Aorta (tissue), 5 donors: ENCODE measurements at regions not wholly inside any gene's neighbourhood (a gene's known extent, or its start where the extent isn't known, plus 50 kb on each side); places are given as distances from the start of the nearest gene placed in this dataset.

Experiments used
- ATAC-seq: fragments of 200-7000 bp; cut with Tn5 transposase; one replicate; pipeline ENCODE4 v1.9.1; 2022; ENCODE audit warnings: moderate library complexity; ENCODE audit not compliant: low FRiP score
- DNase-seq, 2 donors: peaks; one replicate each; pipeline ENCODE4 v3.0.0-alpha.2; 2020
- H3K27ac ChIP-seq, 2 donors: one replicate each; pipeline ENCODE4 v1.5.1; 2013; ENCODE audit warnings: low read length in 2 of 2, mild to moderate bottlenecking in 2 of 2, moderate library complexity in 2 of 2, control low read depth in 1 of 2, inconsistent platforms in 1 of 2, low read depth in 1 of 2
- H3K27me3 ChIP-seq, 2 donors: one replicate each; pipeline ENCODE4 v1.6.1; 2013; ENCODE audit warnings: control low read depth in 1 of 2, low read length in 1 of 2, mild to moderate bottlenecking in 1 of 2, moderate library complexity in 1 of 2; ENCODE audit not compliant: insufficient read depth in 2 of 2, control insufficient read depth in 1 of 2
- H3K36me3 ChIP-seq, 2 donors: one replicate each; pipeline ENCODE4 v1.6.1; 2013; ENCODE audit warnings: control low read depth in 1 of 2, low read length in 1 of 2, mild to moderate bottlenecking in 1 of 2; ENCODE audit not compliant: insufficient read depth in 2 of 2, control insufficient read depth in 1 of 2
- H3K4me1 ChIP-seq, 2 donors: one replicate each; pipeline ENCODE4 v1.6.1; 2013; ENCODE audit warnings: low read length in 2 of 2, control low read depth in 1 of 2, mild to moderate bottlenecking in 1 of 2, moderate library complexity in 1 of 2; ENCODE audit not compliant: insufficient read depth in 2 of 2, control insufficient read depth in 1 of 2
- H3K4me3 ChIP-seq, 2 donors: one replicate each; pipeline ENCODE4 v1.5.1; 2013; ENCODE audit warnings: low read length in 2 of 2, control low read depth in 1 of 2, mild to moderate bottlenecking in 1 of 2
- H3K9me3 ChIP-seq: one replicate; pipeline ENCODE4 v1.6.1; 2013; ENCODE audit warnings: mild to moderate bottlenecking, low read length; ENCODE audit not compliant: control insufficient read depth
- WGBS, 2 donors: extraction: QIAGEN DNeasy Blood & Tissue Kit; methylation state at CpG; one replicate each; pipeline ENCODE4 v1.1.7; 2013; 5-methylcytosine and 5-hydroxymethylcytosine counted together
- intact Hi-C, 2 donors: fragments of 100-400 bp; cut with DNase I; formaldehyde crosslinking; loops; one replicate each; pipeline versions ENCODE4 v1.14.2 to v1.15.0; 2022
- donor health status: healthy with polysubstance abuse.
- donor health status: Bipolar disorder and iron deficiency.
- donor health status: DM: no; HTN: no; CAD: no.
- donor health status: DM: no; HTN: no; CAD: no.
- donor health status: DM: yes; HTN: yes; CAD: no.

DNA sequence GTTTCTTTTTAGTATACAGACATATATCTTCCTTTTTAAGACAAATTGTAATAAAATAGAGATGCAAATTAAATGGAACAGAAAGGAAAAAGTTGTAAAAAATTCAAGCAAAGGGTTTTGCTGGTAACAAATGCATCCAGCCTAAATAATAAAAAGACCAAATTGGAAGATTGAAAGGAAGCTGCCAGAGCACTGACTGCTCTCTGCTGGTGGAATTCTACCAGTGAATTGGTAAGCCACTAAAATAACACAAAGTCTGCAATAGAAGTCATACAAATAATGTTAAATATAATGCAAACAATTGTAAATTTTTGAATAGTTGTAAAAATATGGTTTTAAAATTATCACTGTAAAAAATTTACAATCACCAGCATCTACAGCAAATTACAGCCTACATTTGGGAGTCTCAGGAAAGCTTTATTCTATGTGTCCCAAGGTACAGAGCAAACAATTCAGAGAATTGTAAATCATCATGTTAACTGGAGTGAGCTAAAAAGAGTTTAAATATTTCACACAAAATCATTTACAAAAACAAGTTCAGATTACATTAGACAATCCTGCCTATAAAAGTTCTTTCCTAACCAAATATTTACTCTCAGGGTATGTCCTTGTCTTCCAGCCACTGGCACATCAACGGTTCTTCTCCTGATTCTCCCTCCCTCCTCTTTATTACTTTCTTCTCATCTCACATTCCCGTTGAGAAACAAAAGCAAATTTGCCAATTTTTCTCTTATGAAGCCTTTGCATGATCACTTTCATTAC, 1322.5 kb downstream of the PCDH7 start:
- DNase-seq (no peak), ATAC-seq (no peak)
- intact Hi-C loops = no loop called here
- no peaks in the 10 kb centered on the region for H3K9me3 ChIP-seq
- no peaks in the 10 kb centered on the region for H3K4me1 ChIP-seq
- H3K36me3 ChIP-seq = no peaks in the 10 kb centered on the region
- H3K4me3 ChIP-seq = no peak overlapping the region
- H3K27me3 ChIP-seq = no peaks in the 10 kb centered on the region
- no peak overlapping the region for H3K27ac ChIP-seq
- 29 to 48% methylated on average over 2 of the region's 2 CpGs for WGBS, 2 donors

DNA sequence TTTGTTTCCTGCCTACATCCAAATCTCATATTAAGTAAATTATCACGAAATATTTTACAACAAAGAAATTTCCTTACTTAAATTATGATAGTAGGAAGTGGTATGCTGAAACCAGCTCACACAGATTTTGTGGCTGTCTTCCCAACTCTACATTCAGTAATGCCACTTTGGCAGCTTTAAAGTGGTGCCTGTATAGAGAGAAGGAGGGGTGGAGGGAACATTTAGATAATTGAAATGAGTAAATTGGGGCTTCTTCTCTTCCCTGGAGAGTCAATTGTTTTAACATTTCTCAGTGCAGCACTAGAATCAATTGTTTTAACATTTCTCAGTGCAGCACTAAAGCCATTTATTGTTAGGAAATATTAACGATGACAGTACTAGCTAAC, 1323.1 kb downstream of the PCDH7 start:
- H3K27me3 ChIP-seq = no peaks in the 10 kb centered on the region
- no peaks in the 10 kb centered on the region for H3K9me3 ChIP-seq
- WGBS, 2 donors = 78% methylated on average over 2 of the region's 2 CpGs
- ATAC-seq = no peak
- intact Hi-C loops = no loop called here
- H3K4me3 ChIP-seq = no peak overlapping the region
- no peaks in the 10 kb centered on the region for H3K4me1 ChIP-seq
- no peak for DNase-seq
- H3K36me3 ChIP-seq = no peaks in the 10 kb centered on the region
- H3K27ac ChIP-seq = no peak overlapping the region

GRCh38 chr4:32061916-32062315, 1341.7 kb downstream of the PCDH7 start:
- no peaks in the 10 kb centered on the region for H3K4me1 ChIP-seq
- DNase-seq (no peak), ATAC-seq (no peak)
- H3K27me3 ChIP-seq = no peaks in the 10 kb centered on the region
- H3K27ac ChIP-seq = no peak overlapping the region
- no peaks in the 10 kb centered on the region for H3K9me3 ChIP-seq
- 93% methylated on average over 2 of the region's 2 CpGs for WGBS, 2 donors
- no peaks in the 10 kb centered on the region for H3K36me3 ChIP-seq
- H3K4me3 ChIP-seq = no peak overlapping the region
- intact Hi-C loops = no loop called here

- intact Hi-C loops = no loop called here
- no peaks in the 10 kb centered on the region for H3K4me1 ChIP-seq
- WGBS, 2 donors = 36 to 46% methylated on average over 2 of the region's 2 CpGs
- H3K9me3 ChIP-seq = no peaks in the 10 kb centered on the region
- no peaks in the 10 kb centered on the region for H3K27me3 ChIP-seq
- H3K36me3 ChIP-seq = no peaks in the 10 kb centered on the region
- no peak for ATAC-seq
- H3K27ac ChIP-seq = no peak overlapping the region
- H3K4me3 ChIP-seq = no peak overlapping the region
- DNase-seq = no peak
Measured at GRCh38 chr4:32073542-32073941, 1353.4 kb downstream of the PCDH7 start.

GRCh38 chr4:32087211-32087610, 1367.0 kb downstream of the PCDH7 start:
- H3K4me3 ChIP-seq = no peak overlapping the region
- DNase-seq (no peak), ATAC-seq (no peak)
- H3K4me1 ChIP-seq = no peaks in the 10 kb centered on the region
- WGBS, 2 donors = 76 to 79% methylated on average over 2 of the region's 2 CpGs
- no peaks in the 10 kb centered on the region for H3K36me3 ChIP-seq
- no peaks in the 10 kb centered on the region for H3K9me3 ChIP-seq
- H3K27me3 ChIP-seq = peaks cover 0 to 3% of the 10 kb centered on the region in 2 donors
- intact Hi-C loops = no loop called here
- no peak overlapping the region for H3K27ac ChIP-seq

GRCh38 chr4:32094987-32095386, 1374.8 kb downstream of the PCDH7 start:
- H3K4me3 ChIP-seq = no peak overlapping the region
- ATAC-seq (no peak), DNase-seq (no peak)
- H3K4me1 ChIP-seq = no peaks in the 10 kb centered on the region
- H3K36me3 ChIP-seq = no peaks in the 10 kb centered on the region
- WGBS, 2 donors = 94 to 95% methylated on average over 2 of the region's 2 CpGs
- H3K27ac ChIP-seq = no peak overlapping the region
- peaks cover 0 to 3% of the 10 kb centered on the region in 2 donors for H3K27me3 ChIP-seq
- intact Hi-C loops = no loop called here
- no peaks in the 10 kb centered on the region for H3K9me3 ChIP-seq

- intact Hi-C loops = no loop called here
- no peak overlapping the region for H3K27ac ChIP-seq
- 30 to 35% methylated on average over 1 of the region's 1 CpG for WGBS, 2 donors
- ATAC-seq (no peak), DNase-seq (no peak)
- H3K4me1 ChIP-seq = no peaks in the 10 kb centered on the region
- no peak overlapping the region for H3K4me3 ChIP-seq
- no peaks in the 10 kb centered on the region for H3K27me3 ChIP-seq
- H3K36me3 ChIP-seq = no peaks in the 10 kb centered on the region
- H3K9me3 ChIP-seq = no peaks in the 10 kb centered on the region
Measured at GRCh38 chr4:32102896-32103295, 1382.7 kb downstream of the PCDH7 start.

DNA sequence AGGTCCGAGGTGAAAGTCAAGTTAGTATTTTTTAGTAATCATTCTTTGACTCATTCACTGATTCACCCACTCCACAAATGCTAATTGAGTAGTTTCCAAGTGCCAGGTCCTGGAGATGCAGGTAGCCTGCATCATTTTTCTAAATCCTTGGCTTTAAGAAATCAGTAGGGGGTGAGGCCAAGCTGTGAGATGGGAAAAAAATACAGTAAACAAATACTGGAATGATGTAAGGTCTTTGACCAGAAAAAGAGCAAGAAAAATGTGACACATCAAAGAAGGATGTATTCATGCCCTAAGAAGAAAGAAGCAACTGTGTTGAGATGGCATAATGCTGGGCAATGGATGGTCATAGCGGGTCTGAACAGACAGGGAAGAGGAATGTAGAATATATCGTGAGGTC, 1386.6 kb downstream of the PCDH7 start:
- H3K9me3 ChIP-seq = no peaks in the 10 kb centered on the region
- no peaks in the 10 kb centered on the region for H3K36me3 ChIP-seq
- no peak overlapping the region for H3K27ac ChIP-seq
- intact Hi-C loops = no loop called here
- WGBS, 2 donors = 87 to 89% methylated on average over 3 of the region's 3 CpGs
- H3K4me1 ChIP-seq = no peaks in the 10 kb centered on the region
- no peak for DNase-seq
- H3K27me3 ChIP-seq = no peaks in the 10 kb centered on the region
- no peak overlapping the region for H3K4me3 ChIP-seq
- no peak for ATAC-seq

GRCh38 chr4:32112891-32113290, 1392.7 kb downstream of the PCDH7 start:
- Histone ChIP-seq H3K4me3 (no peak overlapping the region), H3K36me3 (no peaks in the 10 kb centered on the region), H3K9me3 (no peaks in the 10 kb centered on the region), H3K27ac (no peak overlapping the region), H3K27me3 (no peaks in the 10 kb centered on the region), H3K4me1 (no peaks in the 10 kb centered on the region)
- ATAC-seq = no peak
- DNase-seq = no peak
- intact Hi-C loops = no loop called here
